ENCODE measurements at regions not wholly inside any gene's neighbourhood (a gene's known extent, or its start where the extent isn't known, plus 50 kb on each side); places are given as distances from the start of the nearest gene placed in this dataset.

- no peak for TF ChIP-seq EZH2 (IDR thresholded peaks at IDR 0.05; ENCODE audit: low read depth, unreplicated experiment)
- no peak for TF ChIP-seq CTCF (conservative IDR thresholded peaks at IDR 0.05; ENCODE audit: low read depth in 2 of 2)
Measured at GRCh38 chr14:55938249-55938791, 179.9 kb upstream of the PELI2 start.

All from GM23338 (cell line).